ENCODE measurements at regions not wholly inside any gene's neighbourhood (a gene's known extent, or its start where the extent isn't known, plus 50 kb on each side); places are given as distances from the start of the nearest gene placed in this dataset.

DNA sequence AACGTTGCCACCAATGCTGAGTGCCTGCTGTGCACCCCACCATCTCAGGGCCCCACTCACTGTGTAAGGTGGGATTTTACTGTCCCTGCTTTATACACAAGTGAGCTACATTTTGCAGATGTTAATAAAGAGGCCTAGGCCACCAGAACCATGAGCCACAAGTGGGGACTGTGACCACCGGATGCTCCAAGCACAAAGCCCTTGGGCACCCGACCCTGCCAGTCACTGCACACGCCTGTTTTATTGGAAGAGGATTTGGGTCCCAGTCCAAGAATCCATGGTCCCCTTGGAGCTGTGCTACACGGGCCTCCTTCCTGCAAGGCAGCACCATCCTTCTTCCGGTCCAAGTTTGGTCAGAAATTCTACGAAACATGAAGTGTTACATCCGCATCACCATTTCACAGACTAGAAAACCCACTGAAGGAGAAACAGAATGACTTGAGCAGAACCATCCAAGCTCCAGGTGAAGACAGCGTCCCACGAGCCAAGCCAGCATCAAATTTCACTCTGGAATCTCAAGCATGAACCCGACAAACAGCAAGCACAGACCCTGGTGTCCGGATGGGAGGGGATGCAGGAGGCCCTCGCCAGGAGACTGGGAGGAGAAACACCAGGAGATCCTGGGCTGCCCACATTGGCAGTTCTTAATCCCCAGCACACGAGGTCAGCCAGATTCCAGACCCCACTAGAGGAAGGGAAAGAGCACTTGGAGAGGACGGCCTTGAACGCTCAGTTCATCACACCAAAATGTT lies 226.9 kb downstream of the DLL1 start:
- POLR2A ChIA-PET (ENCODE audit: low non-redundant PET), result no interaction called here
- no peak for DNase-seq (ENCODE audit: low spot score)
- CTCF ChIA-PET, result interaction anchor here (0.6 to 0.7 kb wide), 2 partner anchors 261 to 940 kb away, joined by 3 to 4 read pairs; no protein-coding TSS in a partner anchor

DNA sequence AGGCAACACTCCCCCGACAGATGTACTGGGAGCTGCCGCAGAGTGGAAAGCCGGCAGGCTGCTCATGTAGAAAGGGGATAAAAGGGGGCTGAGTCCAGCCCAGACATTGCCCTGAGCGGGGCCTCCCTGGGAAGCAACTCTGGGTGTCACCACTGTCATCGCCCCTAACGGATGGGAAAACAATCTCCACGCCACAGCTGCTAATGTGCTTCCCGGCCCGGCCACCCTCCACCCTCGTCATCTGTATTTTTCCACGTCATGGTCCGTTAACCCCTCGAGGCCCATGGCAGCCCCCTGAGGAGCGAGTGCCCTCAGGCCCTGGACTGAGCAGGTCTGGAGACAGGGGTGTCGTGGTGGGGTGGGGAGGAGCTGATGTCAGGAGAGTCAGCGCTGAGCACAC lies 227.4 kb downstream of the DLL1 start:
- ChIA-PET CTCF (interaction anchor here (0.6 to 0.7 kb wide), 2 partner anchors 261 to 940 kb away, joined by 3 to 4 read pairs; no protein-coding TSS in a partner anchor), POLR2A (ENCODE audit: low non-redundant PET) (no interaction called here)
- no peak overlapping the region for H3K27ac ChIP-seq
- TF ChIP-seq, protein P1, sequence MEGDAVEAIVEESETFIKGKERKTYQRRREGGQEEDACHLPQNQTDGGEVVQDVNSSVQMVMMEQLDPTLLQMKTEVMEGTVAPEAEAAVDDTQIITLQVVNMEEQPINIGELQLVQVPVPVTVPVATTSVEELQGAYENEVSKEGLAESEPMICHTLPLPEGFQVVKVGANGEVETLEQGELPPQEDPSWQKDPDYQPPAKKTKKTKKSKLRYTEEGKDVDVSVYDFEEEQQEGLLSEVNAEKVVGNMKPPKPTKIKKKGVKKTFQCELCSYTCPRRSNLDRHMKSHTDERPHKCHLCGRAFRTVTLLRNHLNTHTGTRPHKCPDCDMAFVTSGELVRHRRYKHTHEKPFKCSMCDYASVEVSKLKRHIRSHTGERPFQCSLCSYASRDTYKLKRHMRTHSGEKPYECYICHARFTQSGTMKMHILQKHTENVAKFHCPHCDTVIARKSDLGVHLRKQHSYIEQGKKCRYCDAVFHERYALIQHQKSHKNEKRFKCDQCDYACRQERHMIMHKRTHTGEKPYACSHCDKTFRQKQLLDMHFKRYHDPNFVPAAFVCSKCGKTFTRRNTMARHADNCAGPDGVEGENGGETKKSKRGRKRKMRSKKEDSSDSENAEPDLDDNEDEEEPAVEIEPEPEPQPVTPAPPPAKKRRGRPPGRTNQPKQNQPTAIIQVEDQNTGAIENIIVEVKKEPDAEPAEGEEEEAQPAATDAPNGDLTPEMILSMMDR (conservative IDR thresholded peaks at IDR 0.05; ENCODE audit: low read depth), result no peak
- no peak for DNase-seq (ENCODE audit: low spot score)

More for the DNA sequence above, 226.9 kb downstream of the DLL1 start:
- no peak overlapping the region for H3K27ac ChIP-seq
- TF ChIP-seq, protein P1 (conservative IDR thresholded peaks at IDR 0.05; ENCODE audit: low read depth), result no peak

DNA sequence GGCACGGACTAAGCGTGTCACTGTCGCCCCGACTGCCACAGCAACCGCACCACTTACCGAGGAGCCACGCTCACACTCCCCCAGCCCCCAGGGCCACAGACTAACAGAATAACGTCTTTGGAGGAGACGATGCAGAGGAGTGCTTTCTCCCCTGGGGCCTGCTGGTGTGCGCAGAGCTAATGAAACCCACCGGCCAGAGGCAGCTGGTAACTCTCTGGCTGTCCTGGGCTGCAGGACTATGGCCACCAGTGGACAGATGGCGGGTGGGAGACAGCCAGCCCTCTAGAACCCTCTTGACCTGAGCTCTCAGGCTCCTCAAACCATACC lies 228.0 kb downstream of the DLL1 start:
- TF ChIP-seq, protein P1 (conservative IDR thresholded peaks at IDR 0.05; ENCODE audit: low read depth), result no peak
- ChIA-PET CTCF (interaction anchor here (0.7 kb wide), 1 partner anchor 260 kb away, joined by 3 read pairs; no protein-coding TSS in a partner anchor), POLR2A (ENCODE audit: low non-redundant PET) (no interaction called here)
- DNase-seq (ENCODE audit: low spot score), result no peak
- no peak overlapping the region for H3K27ac ChIP-seq

DNA sequence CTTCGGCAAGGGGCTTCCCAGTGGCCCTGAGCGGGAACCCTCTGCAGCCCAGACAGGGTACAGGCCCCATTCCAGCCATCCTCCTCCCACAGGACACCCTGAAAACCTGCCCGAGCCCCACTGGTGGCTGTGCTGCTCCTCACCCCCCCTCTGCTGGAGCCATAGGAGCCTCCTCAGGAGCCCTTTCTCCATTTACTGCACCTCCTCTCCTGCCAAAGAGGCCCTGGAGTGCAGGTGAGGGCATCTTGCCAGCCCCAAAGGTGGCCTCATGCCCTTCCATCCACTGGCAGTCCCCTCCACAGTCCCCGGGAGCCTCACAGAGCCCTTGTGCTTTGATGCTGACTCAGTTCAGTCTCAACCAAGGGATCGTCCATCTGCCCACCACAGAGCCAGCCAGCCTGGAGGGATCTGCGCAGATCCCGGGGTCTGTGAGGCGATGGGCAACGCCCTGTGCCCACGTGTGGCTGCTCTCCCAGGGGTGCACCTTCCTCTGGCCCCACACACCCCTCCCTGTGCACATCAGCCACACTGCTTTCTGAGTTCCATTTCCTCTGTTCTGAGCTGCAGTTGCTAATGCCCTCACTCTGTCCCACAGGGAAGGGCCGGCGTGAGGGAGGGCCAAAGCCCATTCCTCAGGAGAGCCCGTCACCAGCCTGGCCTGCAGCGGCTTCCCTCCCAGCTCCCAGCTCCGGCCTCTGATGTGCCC lies 228.5 kb downstream of the DLL1 start:
- ChIA-PET POLR2A (ENCODE audit: low non-redundant PET) (no interaction called here), CTCF (interaction anchor here (0.8 kb wide), 1 partner anchor 15 kb away, joined by 4 read pairs; no protein-coding TSS in a partner anchor)
- no peak for DNase-seq (ENCODE audit: low spot score)
- H3K27ac ChIP-seq, result no peak overlapping the region
- TF ChIP-seq, protein P1 (conservative IDR thresholded peaks at IDR 0.05; ENCODE audit: low read depth), result no peak

DNA sequence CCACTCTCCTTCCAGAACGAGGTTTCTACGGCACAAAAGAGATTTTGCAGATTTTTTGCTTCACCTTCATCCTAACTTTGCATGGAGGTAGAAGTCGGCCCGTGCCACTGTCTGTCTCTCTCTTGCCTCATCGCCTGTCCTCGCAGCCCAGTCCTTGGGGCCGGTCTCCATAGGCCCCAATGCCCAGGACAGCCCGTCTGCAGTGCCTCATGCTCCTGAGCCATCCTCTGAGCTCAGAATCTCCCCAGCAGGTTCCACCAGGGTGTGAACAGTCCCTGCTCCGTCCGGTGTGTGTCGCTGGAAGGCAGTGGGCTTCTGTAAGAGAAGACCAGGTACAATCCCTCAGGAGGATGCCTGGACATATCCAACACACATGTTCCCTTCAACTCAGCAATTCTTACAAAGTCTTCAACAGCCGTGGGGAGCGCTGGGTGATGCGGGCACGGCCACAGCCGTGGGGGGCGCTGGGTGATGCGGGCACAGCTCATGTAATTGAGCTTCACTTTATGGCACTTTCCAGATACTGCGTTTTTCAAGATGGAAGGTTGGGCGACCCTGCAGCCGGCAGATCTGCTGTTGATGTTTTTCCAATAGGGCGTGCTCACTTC lies 231.9 kb downstream of the DLL1 start:
- CTCF ChIA-PET, result no interaction called here
- POLR2A ChIA-PET (ENCODE audit: low non-redundant PET), result no interaction called here
- no peak overlapping the region for H3K27ac ChIP-seq
- TF ChIP-seq, protein P1 (conservative IDR thresholded peaks at IDR 0.05; ENCODE audit: low read depth), result no peak
- no peak for DNase-seq (ENCODE audit: low spot score)

Measured in RWPE1 (cell line).